Thyroid gland (tissue), 4 donors: ENCODE measurements at regions not wholly inside any gene's neighbourhood (a gene's known extent, or its start where the extent isn't known, plus 50 kb on each side); places are given as distances from the start of the nearest gene placed in this dataset.

Source experiments
- DNase-seq, 2 donors: peaks; one replicate each; pipeline ENCODE4 v3.0.0-alpha.2; 2019
- H3K27ac ChIP-seq, 3 donors: fragments of 200-600 bp; sonication (generic); 1 replicate in 2 of 3; 2 replicates in 1 of 3; pipeline ENCODE4 v1.5.1; 2016 to 2019; ENCODE audit warnings: mild to moderate bottlenecking in 1 of 3, moderate library complexity in 1 of 3
- H3K27me3 ChIP-seq: fragments of 200-600 bp; sonication (generic); one replicate; pipeline ENCODE4 v1.5.1; 2019
- H3K36me3 ChIP-seq, 2 donors: fragments of 200-600 bp; sonication (generic); one replicate each; pipeline ENCODE4 v1.5.1; 2016 to 2019
- H3K4me1 ChIP-seq, 2 donors: fragments of 200-600 bp; sonication (generic); one replicate each; pipeline ENCODE4 v1.5.1; 2017 to 2019
- H3K4me3 ChIP-seq, 3 donors: fragments of 200-600 bp; sonication (generic); replicated peaks in 1 of 3; 1 replicate in 2 of 3; 2 replicates in 1 of 3; pipeline ENCODE4 v1.5.1; 2016; ENCODE audit warnings: mild to moderate bottlenecking in 1 of 3
- H3K9me3 ChIP-seq: fragments of 200-600 bp; sonication (generic); one replicate; pipeline ENCODE4 v1.5.1; 2017
- CTCF ChIP-seq, 6 experiments: fragments of 200-600 bp in 3 of 6; fragments of 450-650 bp in 3 of 6; sonication (generic) in 3 of 6; IDR thresholded peaks; one replicate each; pipeline ENCODE4 v1.5.1; 2016 to 2019; ENCODE audit warnings: antibody characterized with exemption in 6 of 6, mild to moderate bottlenecking in 2 of 6, inconsistent platforms in 1 of 6, moderate library complexity in 1 of 6
- POLR2A ChIP-seq, 2 donors: fragments of 450-650 bp; IDR thresholded peaks; one replicate each; pipeline ENCODE4 v1.6.1; 2017; ENCODE audit warnings: antibody characterized with exemption in 2 of 2, mild to moderate bottlenecking in 2 of 2, moderate library complexity in 1 of 2
- WGBS, 2 donors: methylation state at CpG; one replicate each; pipeline ENCODE4 v1.1.5; 2017; 5-methylcytosine and 5-hydroxymethylcytosine counted together
- intact Hi-C: fragments of 100-400 bp; cut with DNase I; formaldehyde crosslinking; loops from one replicate; pipeline ENCODE4 v1.15.1; 2023

GRCh38 chr3:66702126-66702525 is 201.3 kb upstream of the LRIG1 start:
- Histone ChIP-seq H3K4me1 (no peaks in the 10 kb centered on the region), H3K27ac (no peak overlapping the region), H3K4me3 (no peak overlapping the region), H3K9me3 (no peaks in the 10 kb centered on the region), H3K36me3 (no peaks in the 10 kb centered on the region), H3K27me3 (no peaks in the 10 kb centered on the region)
- no peak for TF ChIP-seq POLR2A (IDR thresholded peaks at IDR 0.05)
- TF ChIP-seq CTCF (IDR thresholded peaks at IDR 0.05) = no peak
- DNase-seq = no peak
- 83 to 84% methylated on average over 3 of the region's 3 CpGs for WGBS, 2 donors
- intact Hi-C loops = no loop called here

DNA sequence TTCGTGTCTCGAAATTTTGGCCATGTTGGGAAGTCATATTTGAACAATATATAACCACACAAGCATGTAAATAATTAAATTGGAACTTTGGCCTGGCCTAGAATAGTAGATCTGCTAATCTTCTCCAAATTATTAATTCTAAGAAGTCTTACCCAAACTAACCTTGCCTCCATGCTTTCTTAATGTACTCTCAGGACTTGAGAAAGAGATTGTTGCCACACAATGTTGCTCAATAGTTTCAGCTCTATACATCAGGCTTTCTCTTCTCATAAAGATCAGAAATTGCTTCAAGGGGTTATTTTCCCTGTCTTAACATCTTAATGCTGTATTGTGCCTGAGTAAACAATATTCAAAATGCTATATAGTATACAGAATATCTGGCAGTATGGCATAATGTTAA is 202.7 kb upstream of the LRIG1 start:
- H3K9me3 ChIP-seq = no peaks in the 10 kb centered on the region
- no peak for TF ChIP-seq POLR2A (IDR thresholded peaks at IDR 0.05)
- TF ChIP-seq CTCF (IDR thresholded peaks at IDR 0.05) = no peak
- no peaks in the 10 kb centered on the region for H3K27me3 ChIP-seq
- no peak for DNase-seq
- no peak overlapping the region for H3K27ac ChIP-seq
- 99 to 100% methylated on average over 2 of the region's 2 CpGs for WGBS, 2 donors
- H3K4me1 ChIP-seq = no peaks in the 10 kb centered on the region
- no peaks in the 10 kb centered on the region for H3K36me3 ChIP-seq
- H3K4me3 ChIP-seq = no peak overlapping the region
- intact Hi-C loops = no loop called here

DNA sequence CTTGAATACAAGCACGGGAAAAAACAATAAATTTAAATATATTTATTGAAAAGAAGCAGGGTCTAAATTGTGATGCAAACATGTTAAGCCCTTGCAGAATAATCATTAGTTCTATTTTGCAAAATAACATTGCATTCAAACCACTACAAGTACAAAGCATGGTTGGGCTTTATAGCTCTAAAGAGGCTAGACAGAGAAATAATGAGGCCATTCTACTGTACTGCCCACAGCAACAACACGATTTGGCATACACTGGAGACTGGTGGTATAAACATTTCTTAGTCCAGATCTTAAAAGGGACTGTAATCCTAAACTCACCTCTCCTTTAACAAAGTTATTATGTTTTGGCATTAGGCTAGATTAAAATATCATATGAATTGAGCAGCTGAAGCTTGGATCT is 204.3 kb upstream of the LRIG1 start:
- no peaks in the 10 kb centered on the region for H3K4me1 ChIP-seq
- intact Hi-C loops = no loop called here
- no peaks in the 10 kb centered on the region for H3K9me3 ChIP-seq
- TF ChIP-seq CTCF (IDR thresholded peaks at IDR 0.05) = no peak
- WGBS, 2 donors = 46 to 55% methylated on average over 2 of the region's 2 CpGs
- no peaks in the 10 kb centered on the region for H3K27me3 ChIP-seq
- no peak for DNase-seq
- no peaks in the 10 kb centered on the region for H3K36me3 ChIP-seq
- H3K4me3 ChIP-seq = no peak overlapping the region
- H3K27ac ChIP-seq = no peak overlapping the region

GRCh38 chr3:66706890-66707289 is 206.1 kb upstream of the LRIG1 start:
- DNase-seq = no peak
- intact Hi-C loops = no loop called here
- WGBS, 2 donors = 86 to 92% methylated on average over 3 of the region's 3 CpGs

DNA sequence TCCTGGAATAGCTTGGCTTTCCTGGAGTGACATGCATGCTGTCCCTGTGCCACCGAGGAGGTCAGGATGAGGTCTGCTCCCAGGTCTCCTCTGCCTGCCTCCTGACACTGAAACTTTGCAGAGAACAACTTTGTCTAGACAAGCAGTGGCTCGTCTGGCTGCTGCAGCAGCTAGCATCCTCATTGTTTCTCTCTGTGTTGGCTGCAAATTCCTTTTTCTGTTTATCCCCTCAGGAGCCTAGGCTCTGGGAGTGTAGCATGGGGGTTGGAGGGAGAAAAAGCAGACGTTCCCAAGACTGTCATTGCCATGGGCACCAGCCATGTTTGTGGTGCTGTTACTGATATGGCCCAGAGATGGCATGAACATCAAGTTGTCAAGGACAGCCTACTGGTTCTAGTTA is 208.7 kb upstream of the LRIG1 start:
- Histone ChIP-seq H3K9me3 (no peaks in the 10 kb centered on the region), H3K4me3 (no peak overlapping the region), H3K27ac (no peak overlapping the region), H3K36me3 (no peaks in the 10 kb centered on the region), H3K27me3 (no peaks in the 10 kb centered on the region), H3K4me1 (no peaks in the 10 kb centered on the region)
- WGBS, 2 donors = 38 to 48% methylated on average over 3 of the region's 3 CpGs
- DNase-seq = no peak
- intact Hi-C loops = no loop called here
- TF ChIP-seq POLR2A (IDR thresholded peaks at IDR 0.05) (no peak), CTCF (IDR thresholded peaks at IDR 0.05) (no peak)

More at GRCh38 chr3:66706890-66707289, 206.1 kb upstream of the LRIG1 start:
- no peaks in the 10 kb centered on the region for H3K36me3 ChIP-seq
- no peak overlapping the region for H3K27ac ChIP-seq
- TF ChIP-seq CTCF (IDR thresholded peaks at IDR 0.05) (no peak), POLR2A (IDR thresholded peaks at IDR 0.05) (no peak)
- no peaks in the 10 kb centered on the region for H3K9me3 ChIP-seq
- H3K4me1 ChIP-seq = no peaks in the 10 kb centered on the region
- no peak overlapping the region for H3K4me3 ChIP-seq
- H3K27me3 ChIP-seq = no peaks in the 10 kb centered on the region
